ENCODE measurements at regions not wholly inside any gene's neighbourhood (a gene's known extent, or its start where the extent isn't known, plus 50 kb on each side); places are given as distances from the start of the nearest gene placed in this dataset.

DNA sequence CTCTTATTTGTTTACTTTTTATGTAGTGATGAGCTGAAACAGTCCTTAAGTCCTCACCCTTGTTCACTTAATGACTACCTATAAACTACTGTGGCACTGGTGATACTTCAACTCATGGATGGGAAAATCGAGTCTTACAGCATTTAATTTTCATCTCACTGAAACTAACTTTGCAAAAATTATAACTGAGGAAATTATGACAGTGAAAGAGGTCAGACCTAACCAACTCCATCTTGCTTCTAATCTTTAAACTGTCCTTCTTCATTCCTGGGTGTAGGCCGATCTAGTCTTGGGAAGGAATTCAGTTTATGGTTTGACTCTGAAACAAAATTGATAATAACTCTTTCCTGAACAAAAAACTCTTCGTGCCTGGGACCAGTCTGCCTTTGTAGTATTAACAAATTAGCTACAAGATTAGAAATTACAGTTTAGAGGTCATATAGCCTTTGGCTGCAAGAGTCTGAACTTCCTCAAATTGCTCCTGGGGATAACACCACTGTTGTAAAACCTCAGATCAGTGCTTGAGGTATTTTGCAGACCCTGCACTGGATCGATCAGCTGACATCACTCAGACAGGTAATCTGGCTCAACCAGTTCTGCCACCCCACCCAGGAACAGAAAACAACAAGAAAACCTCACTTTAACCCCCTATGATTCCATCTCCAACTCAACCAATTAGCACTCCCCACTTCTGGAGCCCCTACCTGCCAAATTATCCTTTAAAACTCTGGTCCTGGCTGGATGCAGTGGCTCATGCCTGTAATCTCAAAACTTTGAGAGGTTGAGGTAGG, 995.7 kb upstream of the PRKX start:
- Histone ChIP-seq H3K36me3 (replicated peaks in 1 of 2; ENCODE audit: control insufficient read depth in 1 of 2, insufficient read depth in 2 of 2, low read length in 1 of 2) (no peaks in the 10 kb centered on the region), H2AFZ (ENCODE audit: low read depth) (no peak overlapping the region), H4K20me1 (ENCODE audit: insufficient read depth) (no peaks in the 10 kb centered on the region), H3K27ac (ENCODE audit: low read depth in 2 of 2, low read length in 1 of 2) (no peak overlapping the region), H3K4me3 (ENCODE audit: low read depth in 2 of 2, low read length in 1 of 2) (no peak overlapping the region), H3K79me2 (ENCODE audit: insufficient read depth) (no peaks in the 10 kb centered on the region), H3K9ac (no peak overlapping the region), H3K27me3 (ENCODE audit: insufficient read depth) (no peaks in the 10 kb centered on the region), H3F3A (replicated peaks; ENCODE audit: insufficient read depth) (no peaks in the 10 kb centered on the region), H3K9me2 (no peaks in the 10 kb centered on the region), H3K9me3 (no peaks in the 10 kb centered on the region), H3K4me2 (no peak overlapping the region), H3K4me1 (ENCODE audit: control insufficient read depth in 1 of 2, insufficient read depth in 2 of 2, low read depth in 1 of 2, low read length in 1 of 2) (no peaks in the 10 kb centered on the region)
- 5% methylated on average over 4 of the region's 4 CpGs for WGBS (ENCODE audit: low lambda C conversion rate)
- CTCF ChIA-PET, result no interaction called here
- no peak for TF ChIP-seq TEAD4 (IDR thresholded peaks at IDR 0.05; ENCODE audit: borderline replicate concordance, insufficient read depth)
- no peak for TF ChIP-seq USF1 (IDR thresholded peaks at IDR 0.05; ENCODE audit: borderline replicate concordance, low read depth)
- POLR2A ChIA-PET, result no interaction called here
- no peak for DNase-seq

GRCh38 chrX:4706961-4707360, 993.5 kb upstream of the PRKX start:
- Histone ChIP-seq H3F3A (replicated peaks; ENCODE audit: insufficient read depth) (no peaks in the 10 kb centered on the region), H2AFZ (ENCODE audit: low read depth) (no peak overlapping the region), H3K79me2 (ENCODE audit: insufficient read depth) (no peaks in the 10 kb centered on the region), H3K4me2 (no peak overlapping the region), H3K36me3 (replicated peaks in 1 of 2; ENCODE audit: control insufficient read depth in 1 of 2, insufficient read depth in 2 of 2, low read length in 1 of 2) (no peaks in the 10 kb centered on the region), H3K27me3 (ENCODE audit: insufficient read depth) (no peaks in the 10 kb centered on the region), H3K9me2 (no peaks in the 10 kb centered on the region), H3K27ac (ENCODE audit: low read depth in 2 of 2, low read length in 1 of 2) (no peak overlapping the region), H3K4me1 (ENCODE audit: control insufficient read depth in 1 of 2, insufficient read depth in 2 of 2, low read depth in 1 of 2, low read length in 1 of 2) (no peaks in the 10 kb centered on the region), H3K9ac (no peak overlapping the region), H3K9me3 (no peaks in the 10 kb centered on the region), H4K20me1 (ENCODE audit: insufficient read depth) (no peaks in the 10 kb centered on the region), H3K4me3 (ENCODE audit: low read depth in 2 of 2, low read length in 1 of 2) (no peak overlapping the region)
- no peak for DNase-seq
- ChIA-PET POLR2A (no interaction called here), CTCF (no interaction called here)
- TF ChIP-seq EZH2phosphoT487 (IDR thresholded peaks at IDR 0.05; ENCODE audit: borderline replicate concordance, low read depth) (no peak), TAF1 (IDR thresholded peaks at IDR 0.05; ENCODE audit: borderline replicate concordance, low read depth, low read length) (no peak), YY1 (IDR thresholded peaks at IDR 0.05; ENCODE audit: low read depth) (no peak), FOXJ3 (CRISPR knock-in tag; IDR thresholded peaks at IDR 0.05) (no peak), FOSL2 (IDR thresholded peaks at IDR 0.05; ENCODE audit: borderline replicate concordance, low read depth) (no peak), TCF12 (IDR thresholded peaks at IDR 0.05) (no peak)
- 27% methylated on average over 7 of the region's 7 CpGs for WGBS (ENCODE audit: low lambda C conversion rate)

GRCh38 chrX:4690521-4690920, 977.1 kb upstream of the PRKX start:
- TF ChIP-seq, protein P1, sequence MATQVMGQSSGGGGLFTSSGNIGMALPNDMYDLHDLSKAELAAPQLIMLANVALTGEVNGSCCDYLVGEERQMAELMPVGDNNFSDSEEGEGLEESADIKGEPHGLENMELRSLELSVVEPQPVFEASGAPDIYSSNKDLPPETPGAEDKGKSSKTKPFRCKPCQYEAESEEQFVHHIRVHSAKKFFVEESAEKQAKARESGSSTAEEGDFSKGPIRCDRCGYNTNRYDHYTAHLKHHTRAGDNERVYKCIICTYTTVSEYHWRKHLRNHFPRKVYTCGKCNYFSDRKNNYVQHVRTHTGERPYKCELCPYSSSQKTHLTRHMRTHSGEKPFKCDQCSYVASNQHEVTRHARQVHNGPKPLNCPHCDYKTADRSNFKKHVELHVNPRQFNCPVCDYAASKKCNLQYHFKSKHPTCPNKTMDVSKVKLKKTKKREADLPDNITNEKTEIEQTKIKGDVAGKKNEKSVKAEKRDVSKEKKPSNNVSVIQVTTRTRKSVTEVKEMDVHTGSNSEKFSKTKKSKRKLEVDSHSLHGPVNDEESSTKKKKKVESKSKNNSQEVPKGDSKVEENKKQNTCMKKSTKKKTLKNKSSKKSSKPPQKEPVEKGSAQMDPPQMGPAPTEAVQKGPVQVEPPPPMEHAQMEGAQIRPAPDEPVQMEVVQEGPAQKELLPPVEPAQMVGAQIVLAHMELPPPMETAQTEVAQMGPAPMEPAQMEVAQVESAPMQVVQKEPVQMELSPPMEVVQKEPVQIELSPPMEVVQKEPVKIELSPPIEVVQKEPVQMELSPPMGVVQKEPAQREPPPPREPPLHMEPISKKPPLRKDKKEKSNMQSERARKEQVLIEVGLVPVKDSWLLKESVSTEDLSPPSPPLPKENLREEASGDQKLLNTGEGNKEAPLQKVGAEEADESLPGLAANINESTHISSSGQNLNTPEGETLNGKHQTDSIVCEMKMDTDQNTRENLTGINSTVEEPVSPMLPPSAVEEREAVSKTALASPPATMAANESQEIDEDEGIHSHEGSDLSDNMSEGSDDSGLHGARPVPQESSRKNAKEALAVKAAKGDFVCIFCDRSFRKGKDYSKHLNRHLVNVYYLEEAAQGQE (IDR thresholded peaks at IDR 0.05; ENCODE audit: low read depth, low read length), result no peak
- TF ChIP-seq GATA2 (CRISPR knock-in tag; IDR thresholded peaks at IDR 0.05) (no peak), TCF12 (IDR thresholded peaks at IDR 0.05) (no peak), EP300 (IDR thresholded peaks at IDR 0.05; ENCODE audit: borderline replicate concordance in 1 of 2, low read depth in 1 of 2, low read length in 1 of 2) (no peak), SMC3 (IDR thresholded peaks at IDR 0.05; ENCODE audit: low read depth, low read length) (no peak)
- Histone ChIP-seq H3K9me3 (no peaks in the 10 kb centered on the region), H3K4me2 (no peak overlapping the region), H3K9ac (no peak overlapping the region), H3K27ac (ENCODE audit: low read depth in 2 of 2, low read length in 1 of 2) (no peak overlapping the region), H3K4me1 (ENCODE audit: control insufficient read depth in 1 of 2, insufficient read depth in 2 of 2, low read depth in 1 of 2, low read length in 1 of 2) (no peaks in the 10 kb centered on the region), H3K27me3 (ENCODE audit: insufficient read depth) (no peaks in the 10 kb centered on the region), H3K36me3 (replicated peaks in 1 of 2; ENCODE audit: control insufficient read depth in 1 of 2, insufficient read depth in 2 of 2, low read length in 1 of 2) (no peaks in the 10 kb centered on the region), H2AFZ (ENCODE audit: low read depth) (no peak overlapping the region), H3K9me2 (no peaks in the 10 kb centered on the region), H3F3A (replicated peaks; ENCODE audit: insufficient read depth) (no peaks in the 10 kb centered on the region), H3K79me2 (ENCODE audit: insufficient read depth) (no peaks in the 10 kb centered on the region), H4K20me1 (ENCODE audit: insufficient read depth) (no peaks in the 10 kb centered on the region), H3K4me3 (ENCODE audit: low read depth in 2 of 2, low read length in 1 of 2) (no peak overlapping the region)
- no peak for DNase-seq
- POLR2A ChIA-PET, result no interaction called here
- WGBS (ENCODE audit: low lambda C conversion rate), result 90% methylated on average over 2 of the region's 2 CpGs
- CTCF ChIA-PET, result no interaction called here

Data from SK-N-SH (cell line).